Fibroblast of upper back skin (primary cell): ENCODE measurements at regions not wholly inside any gene's neighbourhood (a gene's known extent, or its start where the extent isn't known, plus 50 kb on each side); places are given as distances from the start of the nearest gene placed in this dataset.
"Not testable (repeated sequence)": the region's sequence is repeated elsewhere in the genome, so short reads cannot be mapped to it uniquely, and the experiment has no call there.

ENCODE experiments used
- DNase-seq: peaks from one replicate; pipeline ENCODE4 v3.0.0-alpha.2; 2013

GRCh38 chr17:18546514-18547398 lies 70.2 kb downstream of the LGALS9C start:
- DNase-seq, result not testable (repeated sequence)

GRCh38 chr17:18557086-18557485 lies 80.5 kb downstream of the LGALS9C start:
- not testable (repeated sequence) for DNase-seq

GRCh38 chr17:18563381-18564098 lies 80.7 kb downstream of the TBC1D28 start:
- not testable (repeated sequence) for DNase-seq

- peak; percentile 42 for DNase-seq
Observed at GRCh38 chr17:18564099-18564448, 80.1 kb downstream of the TBC1D28 start.

GRCh38 chr17:18568108-18568995 lies 75.8 kb downstream of the TBC1D28 start:
- DNase-seq, result not testable (repeated sequence)

- peak; percentile 31 for DNase-seq
Observed at GRCh38 chr17:18569489-18569913, 74.7 kb downstream of the TBC1D28 start.

- not testable (repeated sequence) for DNase-seq
Observed at GRCh38 chr17:18572536-18572935, 71.7 kb downstream of the TBC1D28 start.

- DNase-seq, result peak; percentile 44
Observed at GRCh38 chr17:18574137-18574536, 70.1 kb downstream of the TBC1D28 start.
